H1 (cell line): ENCODE measurements at regions not wholly inside any gene's neighbourhood (a gene's known extent, or its start where the extent isn't known, plus 50 kb on each side); places are given as distances from the start of the nearest gene placed in this dataset.

Experiments
- CBX5 ChIP-seq: fragments of 300-800, 300-1000 bp; sonication (generic); IDR thresholded peaks from 2 replicates; pipeline ENCODE4 v1.7.1; 2016; ENCODE audit warnings: antibody characterized with exemption, low read length, low read depth
- FOSL1 ChIP-seq: IDR thresholded peaks from 2 replicates; pipeline ENCODE4 v1.6.1; 2011; ENCODE audit warnings: mild to moderate bottlenecking, low read depth, low read length, moderate library complexity; ENCODE audit not compliant: insufficient read depth
- NANOG ChIP-seq: IDR thresholded peaks from 2 replicates; pipeline ENCODE4 v1.6.1; 2011; ENCODE audit warnings: low read length, low read depth, mild to moderate bottlenecking, inconsistent platforms; ENCODE audit not compliant: insufficient read depth, poor library complexity, severe bottlenecking
- POLR2A ChIP-seq, 2 experiments: IDR thresholded peaks; 1 replicate in 1 of 2; 2 replicates in 1 of 2; pipeline ENCODE4 v1.6.1; 2011; ENCODE audit warnings: low read depth in 2 of 2, low read length in 2 of 2, mild to moderate bottlenecking in 2 of 2; ENCODE audit errors: control extremely low read depth in 1 of 2
- RXRA ChIP-seq: IDR thresholded peaks from 2 replicates; pipeline ENCODE4 v1.6.1; 2011; ENCODE audit warnings: low read depth, mild to moderate bottlenecking, low read length, moderate library complexity; ENCODE audit not compliant: insufficient read depth
- SIRT6 ChIP-seq: IDR thresholded peaks from one replicate; pipeline ENCODE4 v1.7.1; 2012; ENCODE audit warnings: low read length, inconsistent platforms
- SP2 ChIP-seq: IDR thresholded peaks from 2 replicates; pipeline ENCODE4 v1.6.1; 2012; ENCODE audit warnings: mild to moderate bottlenecking, low read length, inconsistent platforms
- SUZ12 ChIP-seq: fragments of 200-600 bp; sonication (generic); IDR thresholded peaks from 2 replicates; pipeline ENCODE4 v1.6.1; 2012; ENCODE audit warnings: mild to moderate bottlenecking, inconsistent platforms, low read length, moderate library complexity, mixed read lengths
- ZNF274 ChIP-seq: IDR thresholded peaks from 2 replicates; pipeline ENCODE4 v1.7.0; 2012; ENCODE audit warnings: low read length, borderline replicate concordance; ENCODE audit errors: extremely low read depth
- TF ChIP-seq, protein P1 (sequence below): fragments of 300-600 bp; sonication (generic); IDR thresholded peaks from 2 replicates; pipeline ENCODE4 v1.7.1; 2012; ENCODE audit warnings: low read length, moderate library complexity, mild to moderate bottlenecking, inconsistent platforms; ENCODE audit not compliant: insufficient replicate concordance
- TF ChIP-seq, protein P2 (sequence below): IDR thresholded peaks from 2 replicates; pipeline ENCODE4 v1.6.1; 2012; ENCODE audit warnings: inconsistent platforms

DNA sequence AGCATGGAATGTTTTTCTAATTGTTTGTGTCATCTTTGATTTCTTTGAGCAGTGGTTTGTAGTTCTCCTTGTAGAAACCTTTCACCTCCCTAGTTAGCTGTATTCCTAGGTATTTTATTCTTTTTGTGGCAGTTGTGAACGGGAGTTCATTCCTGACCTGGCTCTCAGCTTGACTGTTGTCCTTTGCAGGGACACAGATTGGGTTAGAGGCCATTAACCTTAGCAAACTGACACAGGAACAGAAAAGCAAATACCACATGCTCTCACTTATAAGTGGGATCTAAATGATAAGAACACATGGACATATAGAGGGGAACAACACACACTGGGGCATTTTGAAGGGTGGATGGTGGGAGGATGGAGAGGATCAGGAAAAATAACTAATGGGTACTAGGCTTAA, 52.2 kb upstream of the RORA start (continued):
- TF ChIP-seq, protein P1, sequence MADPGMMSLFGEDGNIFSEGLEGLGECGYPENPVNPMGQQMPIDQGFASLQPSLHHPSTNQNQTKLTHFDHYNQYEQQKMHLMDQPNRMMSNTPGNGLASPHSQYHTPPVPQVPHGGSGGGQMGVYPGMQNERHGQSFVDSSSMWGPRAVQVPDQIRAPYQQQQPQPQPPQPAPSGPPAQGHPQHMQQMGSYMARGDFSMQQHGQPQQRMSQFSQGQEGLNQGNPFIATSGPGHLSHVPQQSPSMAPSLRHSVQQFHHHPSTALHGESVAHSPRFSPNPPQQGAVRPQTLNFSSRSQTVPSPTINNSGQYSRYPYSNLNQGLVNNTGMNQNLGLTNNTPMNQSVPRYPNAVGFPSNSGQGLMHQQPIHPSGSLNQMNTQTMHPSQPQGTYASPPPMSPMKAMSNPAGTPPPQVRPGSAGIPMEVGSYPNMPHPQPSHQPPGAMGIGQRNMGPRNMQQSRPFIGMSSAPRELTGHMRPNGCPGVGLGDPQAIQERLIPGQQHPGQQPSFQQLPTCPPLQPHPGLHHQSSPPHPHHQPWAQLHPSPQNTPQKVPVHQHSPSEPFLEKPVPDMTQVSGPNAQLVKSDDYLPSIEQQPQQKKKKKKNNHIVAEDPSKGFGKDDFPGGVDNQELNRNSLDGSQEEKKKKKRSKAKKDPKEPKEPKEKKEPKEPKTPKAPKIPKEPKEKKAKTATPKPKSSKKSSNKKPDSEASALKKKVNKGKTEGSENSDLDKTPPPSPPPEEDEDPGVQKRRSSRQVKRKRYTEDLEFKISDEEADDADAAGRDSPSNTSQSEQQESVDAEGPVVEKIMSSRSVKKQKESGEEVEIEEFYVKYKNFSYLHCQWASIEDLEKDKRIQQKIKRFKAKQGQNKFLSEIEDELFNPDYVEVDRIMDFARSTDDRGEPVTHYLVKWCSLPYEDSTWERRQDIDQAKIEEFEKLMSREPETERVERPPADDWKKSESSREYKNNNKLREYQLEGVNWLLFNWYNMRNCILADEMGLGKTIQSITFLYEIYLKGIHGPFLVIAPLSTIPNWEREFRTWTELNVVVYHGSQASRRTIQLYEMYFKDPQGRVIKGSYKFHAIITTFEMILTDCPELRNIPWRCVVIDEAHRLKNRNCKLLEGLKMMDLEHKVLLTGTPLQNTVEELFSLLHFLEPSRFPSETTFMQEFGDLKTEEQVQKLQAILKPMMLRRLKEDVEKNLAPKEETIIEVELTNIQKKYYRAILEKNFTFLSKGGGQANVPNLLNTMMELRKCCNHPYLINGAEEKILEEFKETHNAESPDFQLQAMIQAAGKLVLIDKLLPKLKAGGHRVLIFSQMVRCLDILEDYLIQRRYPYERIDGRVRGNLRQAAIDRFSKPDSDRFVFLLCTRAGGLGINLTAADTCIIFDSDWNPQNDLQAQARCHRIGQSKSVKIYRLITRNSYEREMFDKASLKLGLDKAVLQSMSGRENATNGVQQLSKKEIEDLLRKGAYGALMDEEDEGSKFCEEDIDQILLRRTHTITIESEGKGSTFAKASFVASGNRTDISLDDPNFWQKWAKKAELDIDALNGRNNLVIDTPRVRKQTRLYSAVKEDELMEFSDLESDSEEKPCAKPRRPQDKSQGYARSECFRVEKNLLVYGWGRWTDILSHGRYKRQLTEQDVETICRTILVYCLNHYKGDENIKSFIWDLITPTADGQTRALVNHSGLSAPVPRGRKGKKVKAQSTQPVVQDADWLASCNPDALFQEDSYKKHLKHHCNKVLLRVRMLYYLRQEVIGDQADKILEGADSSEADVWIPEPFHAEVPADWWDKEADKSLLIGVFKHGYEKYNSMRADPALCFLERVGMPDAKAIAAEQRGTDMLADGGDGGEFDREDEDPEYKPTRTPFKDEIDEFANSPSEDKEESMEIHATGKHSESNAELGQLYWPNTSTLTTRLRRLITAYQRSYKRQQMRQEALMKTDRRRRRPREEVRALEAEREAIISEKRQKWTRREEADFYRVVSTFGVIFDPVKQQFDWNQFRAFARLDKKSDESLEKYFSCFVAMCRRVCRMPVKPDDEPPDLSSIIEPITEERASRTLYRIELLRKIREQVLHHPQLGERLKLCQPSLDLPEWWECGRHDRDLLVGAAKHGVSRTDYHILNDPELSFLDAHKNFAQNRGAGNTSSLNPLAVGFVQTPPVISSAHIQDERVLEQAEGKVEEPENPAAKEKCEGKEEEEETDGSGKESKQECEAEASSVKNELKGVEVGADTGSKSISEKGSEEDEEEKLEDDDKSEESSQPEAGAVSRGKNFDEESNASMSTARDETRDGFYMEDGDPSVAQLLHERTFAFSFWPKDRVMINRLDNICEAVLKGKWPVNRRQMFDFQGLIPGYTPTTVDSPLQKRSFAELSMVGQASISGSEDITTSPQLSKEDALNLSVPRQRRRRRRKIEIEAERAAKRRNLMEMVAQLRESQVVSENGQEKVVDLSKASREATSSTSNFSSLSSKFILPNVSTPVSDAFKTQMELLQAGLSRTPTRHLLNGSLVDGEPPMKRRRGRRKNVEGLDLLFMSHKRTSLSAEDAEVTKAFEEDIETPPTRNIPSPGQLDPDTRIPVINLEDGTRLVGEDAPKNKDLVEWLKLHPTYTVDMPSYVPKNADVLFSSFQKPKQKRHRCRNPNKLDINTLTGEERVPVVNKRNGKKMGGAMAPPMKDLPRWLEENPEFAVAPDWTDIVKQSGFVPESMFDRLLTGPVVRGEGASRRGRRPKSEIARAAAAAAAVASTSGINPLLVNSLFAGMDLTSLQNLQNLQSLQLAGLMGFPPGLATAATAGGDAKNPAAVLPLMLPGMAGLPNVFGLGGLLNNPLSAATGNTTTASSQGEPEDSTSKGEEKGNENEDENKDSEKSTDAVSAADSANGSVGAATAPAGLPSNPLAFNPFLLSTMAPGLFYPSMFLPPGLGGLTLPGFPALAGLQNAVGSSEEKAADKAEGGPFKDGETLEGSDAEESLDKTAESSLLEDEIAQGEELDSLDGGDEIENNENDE = no peak
- TF ChIP-seq CBX5 (no peak), SIRT6 (no peak), FOSL1 (no peak), POLR2A (IDR thresholded peaks at IDR 0.05; ENCODE audit: control extremely low read depth in 1 of 2, low read depth in 2 of 2, low read length in 2 of 2) (no peak), ZNF274 (no peak), SUZ12 (no peak), RXRA (no peak), SP2 (no peak), NANOG (no peak)
- TF ChIP-seq, protein P2, sequence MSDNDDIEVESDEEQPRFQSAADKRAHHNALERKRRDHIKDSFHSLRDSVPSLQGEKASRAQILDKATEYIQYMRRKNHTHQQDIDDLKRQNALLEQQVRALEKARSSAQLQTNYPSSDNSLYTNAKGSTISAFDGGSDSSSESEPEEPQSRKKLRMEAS = no peak
